PC-3 (cell line): ENCODE measurements at regions not wholly inside any gene's neighbourhood (a gene's known extent, or its start where the extent isn't known, plus 50 kb on each side); places are given as distances from the start of the nearest gene placed in this dataset.

Source experiments
- ATAC-seq: fragments of 200-7000 bp; cut with Tn5 transposase; 2 replicates; pipeline ENCODE4 v1.9.1; 2020; ENCODE audit warnings: mild to moderate bottlenecking, moderate library complexity
- BruUV-seq: library from RNA; stranded (reverse); fragments of 400-500 nt; replicated peaks from 2 replicates; lab custom pipeline; 2021; lab: Mats Ljungman, UMichigan
- CTCF ChIA-PET: fragments of 300-600 bp; sonication (Branson Sonifier 250); formaldehyde crosslinking; loops from one replicate; lab custom pipeline; 2022; ENCODE audit warnings: antibody characterized with exemption; lab: Charles Lee
- POLR2A ChIA-PET: fragments of 300-600 bp; sonication (Branson Sonifier 250); formaldehyde crosslinking; loops from one replicate; lab custom pipeline; 2022; ENCODE audit warnings: antibody characterized with exemption; ENCODE audit not compliant: unreplicated experiment; lab: Charles Lee
- DNase-seq: peaks from one replicate; pipeline ENCODE4 v3.0.0-alpha.2; 2015
- H2AFZ ChIP-seq: fragments of 300-600 bp; sonication (generic); 2 replicates; pipeline ENCODE4 v1.6.0; 2016; ENCODE audit warnings: antibody characterized with exemption, low read length
- H3F3A ChIP-seq: fragments of 300-600 bp; sonication (generic); one replicate; pipeline ENCODE4 v1.6.0; 2017; ENCODE audit warnings: antibody characterized with exemption, low read length, control low read depth, mild to moderate bottlenecking; ENCODE audit not compliant: unreplicated experiment
- H3K27ac ChIP-seq: fragments of 300-600 bp; sonication (generic); 2 replicates; pipeline ENCODE4 v1.5.1; 2016; ENCODE audit warnings: mild to moderate bottlenecking, low read length
- H3K27me3 ChIP-seq: fragments of 300-600 bp; sonication (generic); 2 replicates; pipeline ENCODE4 v1.6.1; 2016; ENCODE audit warnings: low read length, mixed read lengths
- H3K36me3 ChIP-seq: fragments of 300-600 bp; sonication (generic); 2 replicates; pipeline ENCODE4 v1.6.1; 2016; ENCODE audit warnings: low read depth, mixed run types, low read length, mixed read lengths
- H3K4me1 ChIP-seq: fragments of 300-600 bp; sonication (generic); 2 replicates; pipeline ENCODE4 v1.5.1; 2016; ENCODE audit warnings: low read length; ENCODE audit not compliant: insufficient read depth
- H3K4me2 ChIP-seq: fragments of 300-600 bp; sonication (generic); 2 replicates; pipeline ENCODE4 v1.6.0; 2016; ENCODE audit warnings: low read length
- H3K4me3 ChIP-seq: fragments of 300-600 bp; sonication (generic); 2 replicates; pipeline ENCODE4 v1.5.1; 2016; ENCODE audit warnings: mild to moderate bottlenecking, low read length, mixed read lengths
- H3K79me2 ChIP-seq: fragments of 300-600 bp; sonication (generic); 2 replicates; pipeline ENCODE4 v1.6.1; 2017; ENCODE audit warnings: low read length, mixed read lengths
- H3K9ac ChIP-seq: fragments of 300-600 bp; sonication (generic); 2 replicates; pipeline ENCODE4 v1.6.0; 2016; ENCODE audit warnings: mild to moderate bottlenecking, low read length
- H3K9me2 ChIP-seq: fragments of 300-600 bp; sonication (generic); replicated peaks from 2 replicates; pipeline ENCODE4 v1.6.1; 2016; ENCODE audit warnings: mixed run types, low read length, mixed read lengths
- H3K9me3 ChIP-seq: fragments of 300-600 bp; sonication (generic); 2 replicates; pipeline ENCODE4 v1.6.1; 2016; ENCODE audit warnings: low read length, mixed read lengths
- H4K20me1 ChIP-seq: fragments of 300-600 bp; sonication (generic); 2 replicates; pipeline ENCODE4 v1.6.1; 2016; ENCODE audit warnings: low read length, mixed read lengths
- EZH2 ChIP-seq: fragments of 300-600 bp; sonication (generic); IDR thresholded peaks from one replicate; pipeline ENCODE4 v1.6.1; 2017; ENCODE audit warnings: antibody characterized with exemption, mild to moderate bottlenecking, low read length; ENCODE audit not compliant: unreplicated experiment
- EZH2phosphoT487 ChIP-seq: fragments of 300-600 bp; sonication (generic); IDR thresholded peaks from 2 replicates; pipeline ENCODE4 v1.6.1; 2018; ENCODE audit warnings: mild to moderate bottlenecking, antibody characterized with exemption, low read length, borderline replicate concordance
- intact Hi-C: fragments of 100-400 bp; cut with micrococcal nuclease; formaldehyde crosslinking; loops from 2 replicates; pipeline ENCODE4 v1.9.0; 2023
- TF ChIP-seq, protein P1 (sequence below): fragments of 300-600 bp; sonication (generic); conservative IDR thresholded peaks from 2 replicates; pipeline ENCODE4 v1.5.1; 2017; ENCODE audit warnings: antibody characterized with exemption, low read depth, mild to moderate bottlenecking, low read length

GRCh38 chr1:30304080-30304479, 419.3 kb downstream of the MATN1 start:
- Histone ChIP-seq H3K36me3 (no peaks in the 10 kb centered on the region), H3K4me1 (no peaks in the 10 kb centered on the region), H4K20me1 (no peaks in the 10 kb centered on the region), H3K9me2 (no peaks in the 10 kb centered on the region), H2AFZ (no peak overlapping the region), H3K79me2 (no peaks in the 10 kb centered on the region), H3K9ac (no peak overlapping the region), H3K4me2 (no peak overlapping the region), H3K4me3 (no peak overlapping the region), H3F3A (no peaks in the 10 kb centered on the region), H3K27ac (no peak overlapping the region), H3K9me3 (no peaks in the 10 kb centered on the region), H3K27me3 (peaks cover 11% of the 10 kb centered on the region)
- ATAC-seq (no peak), DNase-seq (no peak)
- TF ChIP-seq, protein P1, sequence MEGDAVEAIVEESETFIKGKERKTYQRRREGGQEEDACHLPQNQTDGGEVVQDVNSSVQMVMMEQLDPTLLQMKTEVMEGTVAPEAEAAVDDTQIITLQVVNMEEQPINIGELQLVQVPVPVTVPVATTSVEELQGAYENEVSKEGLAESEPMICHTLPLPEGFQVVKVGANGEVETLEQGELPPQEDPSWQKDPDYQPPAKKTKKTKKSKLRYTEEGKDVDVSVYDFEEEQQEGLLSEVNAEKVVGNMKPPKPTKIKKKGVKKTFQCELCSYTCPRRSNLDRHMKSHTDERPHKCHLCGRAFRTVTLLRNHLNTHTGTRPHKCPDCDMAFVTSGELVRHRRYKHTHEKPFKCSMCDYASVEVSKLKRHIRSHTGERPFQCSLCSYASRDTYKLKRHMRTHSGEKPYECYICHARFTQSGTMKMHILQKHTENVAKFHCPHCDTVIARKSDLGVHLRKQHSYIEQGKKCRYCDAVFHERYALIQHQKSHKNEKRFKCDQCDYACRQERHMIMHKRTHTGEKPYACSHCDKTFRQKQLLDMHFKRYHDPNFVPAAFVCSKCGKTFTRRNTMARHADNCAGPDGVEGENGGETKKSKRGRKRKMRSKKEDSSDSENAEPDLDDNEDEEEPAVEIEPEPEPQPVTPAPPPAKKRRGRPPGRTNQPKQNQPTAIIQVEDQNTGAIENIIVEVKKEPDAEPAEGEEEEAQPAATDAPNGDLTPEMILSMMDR = no peak
- no peak for TF ChIP-seq EZH2
- no peak for TF ChIP-seq EZH2phosphoT487
- ChIA-PET CTCF (no interaction called here), POLR2A (no interaction called here)
- intact Hi-C loops = no loop called here
- no TSS peak for BruUV-seq

DNA sequence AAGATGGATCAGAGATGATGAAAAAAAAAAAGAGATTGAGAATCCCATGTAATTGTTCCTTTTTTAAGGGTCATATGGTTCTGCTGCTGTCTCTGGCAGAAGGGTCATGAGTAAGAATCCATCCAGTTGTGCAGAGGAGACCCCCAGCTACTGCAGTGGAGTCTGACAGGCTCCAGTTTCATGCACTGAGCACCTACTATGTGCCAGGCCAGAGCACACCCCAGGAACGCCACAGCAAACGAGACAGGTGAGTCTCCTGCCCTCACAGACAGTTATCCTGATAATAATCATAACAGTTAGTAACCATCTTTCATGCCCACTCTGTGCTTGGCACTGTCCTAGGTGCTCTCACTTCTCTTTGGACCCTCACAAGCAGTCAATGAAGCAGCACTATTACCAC, 420.0 kb downstream of the MATN1 start:
- no peaks in the 10 kb centered on the region for H3F3A ChIP-seq
- H2AFZ ChIP-seq = no peak overlapping the region
- H3K27me3 ChIP-seq = peaks cover 11% of the 10 kb centered on the region
- H3K9me2 ChIP-seq = no peaks in the 10 kb centered on the region
- H3K9me3 ChIP-seq = no peaks in the 10 kb centered on the region
- no peaks in the 10 kb centered on the region for H3K36me3 ChIP-seq
- no peak overlapping the region for H3K27ac ChIP-seq
- no peaks in the 10 kb centered on the region for H4K20me1 ChIP-seq
- DNase-seq (no peak), ATAC-seq (no peak)
- BruUV-seq = no TSS peak
- TF ChIP-seq EZH2phosphoT487 (no peak), EZH2 (no peak)
- TF ChIP-seq, protein P1 = no peak
- POLR2A ChIA-PET = no interaction called here
- H3K4me3 ChIP-seq = no peak overlapping the region
- no peak overlapping the region for H3K4me2 ChIP-seq
- H3K79me2 ChIP-seq = no peaks in the 10 kb centered on the region
- H3K9ac ChIP-seq = no peak overlapping the region
- H3K4me1 ChIP-seq = no peaks in the 10 kb centered on the region
- CTCF ChIA-PET = no interaction called here
- intact Hi-C loops = no loop called here

- BruUV-seq = no TSS peak
- Histone ChIP-seq H3K4me3 (no peak overlapping the region), H3K27ac (no peak overlapping the region), H3K9ac (no peak overlapping the region), H3K4me1 (no peaks in the 10 kb centered on the region), H3K36me3 (no peaks in the 10 kb centered on the region), H4K20me1 (no peaks in the 10 kb centered on the region), H2AFZ (no peak overlapping the region), H3K27me3 (peaks cover 8% of the 10 kb centered on the region), H3K4me2 (no peak overlapping the region), H3F3A (no peaks in the 10 kb centered on the region), H3K9me3 (no peaks in the 10 kb centered on the region), H3K9me2 (no peaks in the 10 kb centered on the region), H3K79me2 (no peaks in the 10 kb centered on the region)
- DNase-seq (no peak), ATAC-seq (no peak)
- CTCF ChIA-PET = no interaction called here
- POLR2A ChIA-PET = no interaction called here
- TF ChIP-seq EZH2phosphoT487 (no peak), EZH2 (no peak)
- TF ChIP-seq, protein P1 = no peak
- intact Hi-C loops = no loop called here
Measured at GRCh38 chr1:30302858-30303257, 420.5 kb downstream of the MATN1 start.
